ENCODE measurements at regions not wholly inside any gene's neighbourhood (a gene's known extent, or its start where the extent isn't known, plus 50 kb on each side); places are given as distances from the start of the nearest gene placed in this dataset.

GRCh38 chr13:78753435-78753834 is 94.5 kb upstream of the OBI1 start:
- H3K9me3 ChIP-seq (ENCODE audit: control insufficient read depth, insufficient read depth, low read length) = no peaks in the 10 kb centered on the region
- no peaks in the 10 kb centered on the region for H3K4me1 ChIP-seq (ENCODE audit: control insufficient read depth, low read length)
- H3K9me2 ChIP-seq (replicated peaks; ENCODE audit: control insufficient read depth, low read length) = no peaks in the 10 kb centered on the region
- no peaks in the 10 kb centered on the region for H3K36me3 ChIP-seq (ENCODE audit: control insufficient read depth, low read length)
- no peaks in the 10 kb centered on the region; the same call in 1 of the 2 replicates for H3K27me3 ChIP-seq (ENCODE audit: control insufficient read depth, low read length)
- no peak overlapping the region for H3K27ac ChIP-seq (ENCODE audit: low read depth, low read length)
- no peaks in the 10 kb centered on the region for H3K79me2 ChIP-seq (ENCODE audit: control insufficient read depth, low read length)
- no peaks in the 10 kb centered on the region for H4K20me1 ChIP-seq (ENCODE audit: control insufficient read depth, insufficient read depth, low read depth, low read length)
- TF ChIP-seq EZH2phosphoT487 (IDR thresholded peaks at IDR 0.05; ENCODE audit: borderline replicate concordance, low read length) (no peak), CTCF (IDR thresholded peaks at IDR 0.05; ENCODE audit: low read depth, low read length, poor library complexity, severe bottlenecking) (no peak)
- no peak overlapping the region for H3K4me2 ChIP-seq (ENCODE audit: low read length)
- no peak overlapping the region for H3K4me3 ChIP-seq (ENCODE audit: low read length)
- no peaks in the 10 kb centered on the region for H3F3A ChIP-seq (ENCODE audit: control insufficient read depth, insufficient read depth)

- Histone ChIP-seq H3K36me3 (ENCODE audit: control insufficient read depth, low read length) (no peaks in the 10 kb centered on the region), H3K4me2 (ENCODE audit: low read length) (no peak overlapping the region), H3K4me1 (ENCODE audit: control insufficient read depth, low read length) (no peaks in the 10 kb centered on the region), H3K4me3 (ENCODE audit: low read length) (no peak overlapping the region), H3K79me2 (ENCODE audit: control insufficient read depth, low read length) (no peaks in the 10 kb centered on the region), H4K20me1 (ENCODE audit: control insufficient read depth, insufficient read depth, low read depth, low read length) (no peaks in the 10 kb centered on the region), H3F3A (ENCODE audit: control insufficient read depth, insufficient read depth) (no peaks in the 10 kb centered on the region), H3K27ac (ENCODE audit: low read depth, low read length) (no peak overlapping the region), H3K9me2 (replicated peaks; ENCODE audit: control insufficient read depth, low read length) (no peaks in the 10 kb centered on the region), H3K9me3 (ENCODE audit: control insufficient read depth, insufficient read depth, low read length) (no peaks in the 10 kb centered on the region), H3K27me3 (ENCODE audit: control insufficient read depth, low read length) (no peaks in the 10 kb centered on the region)
- no peak for TF ChIP-seq EZH2phosphoT487 (IDR thresholded peaks at IDR 0.05; ENCODE audit: borderline replicate concordance, low read length)
- no peak for TF ChIP-seq CTCF (IDR thresholded peaks at IDR 0.05; ENCODE audit: low read depth, low read length, poor library complexity, severe bottlenecking)
Measured at GRCh38 chr13:78750735-78751134, 91.8 kb upstream of the OBI1 start.

- no peaks in the 10 kb centered on the region for H3K36me3 ChIP-seq (ENCODE audit: control insufficient read depth, low read length)
- no peaks in the 10 kb centered on the region for H3F3A ChIP-seq (ENCODE audit: control insufficient read depth, insufficient read depth)
- H3K79me2 ChIP-seq (ENCODE audit: control insufficient read depth, low read length) = no peaks in the 10 kb centered on the region
- H3K9me2 ChIP-seq (replicated peaks; ENCODE audit: control insufficient read depth, low read length) = no peaks in the 10 kb centered on the region
- H3K27me3 ChIP-seq (ENCODE audit: control insufficient read depth, low read length) = no peaks in the 10 kb centered on the region
- no peak overlapping the region for H3K4me2 ChIP-seq (ENCODE audit: low read length)
- H3K9me3 ChIP-seq (ENCODE audit: control insufficient read depth, insufficient read depth, low read length) = no peaks in the 10 kb centered on the region
- TF ChIP-seq CTCF (IDR thresholded peaks at IDR 0.05; ENCODE audit: low read depth, low read length, poor library complexity, severe bottlenecking) = no peak
- no peak for TF ChIP-seq EZH2phosphoT487 (IDR thresholded peaks at IDR 0.05; ENCODE audit: borderline replicate concordance, low read length)
- no peaks in the 10 kb centered on the region for H3K4me1 ChIP-seq (ENCODE audit: control insufficient read depth, low read length)
- no peak overlapping the region for H3K27ac ChIP-seq (ENCODE audit: low read depth, low read length)
- H3K4me3 ChIP-seq (ENCODE audit: low read length) = no peak overlapping the region
- no peaks in the 10 kb centered on the region for H4K20me1 ChIP-seq (ENCODE audit: control insufficient read depth, insufficient read depth, low read depth, low read length)
Measured at GRCh38 chr13:78743973-78744372, 85.0 kb upstream of the OBI1 start.

- Histone ChIP-seq H3K36me3 (ENCODE audit: control insufficient read depth, low read length) (no peaks in the 10 kb centered on the region), H3K4me1 (ENCODE audit: control insufficient read depth, low read length) (no peaks in the 10 kb centered on the region), H3F3A (ENCODE audit: control insufficient read depth, insufficient read depth) (no peaks in the 10 kb centered on the region), H4K20me1 (ENCODE audit: control insufficient read depth, insufficient read depth, low read depth, low read length) (no peaks in the 10 kb centered on the region), H3K27me3 (ENCODE audit: control insufficient read depth, low read length) (no peaks in the 10 kb centered on the region), H3K9me3 (ENCODE audit: control insufficient read depth, insufficient read depth, low read length) (no peaks in the 10 kb centered on the region), H3K4me3 (ENCODE audit: low read length) (no peak overlapping the region), H3K4me2 (ENCODE audit: low read length) (no peak overlapping the region), H3K79me2 (ENCODE audit: control insufficient read depth, low read length) (no peaks in the 10 kb centered on the region), H3K9me2 (replicated peaks; ENCODE audit: control insufficient read depth, low read length) (no peaks in the 10 kb centered on the region), H3K27ac (ENCODE audit: low read depth, low read length) (no peak overlapping the region)
- TF ChIP-seq CTCF (IDR thresholded peaks at IDR 0.05; ENCODE audit: low read depth, low read length, poor library complexity, severe bottlenecking) (no peak), EZH2phosphoT487 (IDR thresholded peaks at IDR 0.05; ENCODE audit: borderline replicate concordance, low read length) (no peak)
Measured at GRCh38 chr13:78742659-78743058, 83.7 kb upstream of the OBI1 start.
